Heart left ventricle (tissue), 16 donors: ENCODE measurements at regions not wholly inside any gene's neighbourhood (a gene's known extent, or its start where the extent isn't known, plus 50 kb on each side); places are given as distances from the start of the nearest gene placed in this dataset.

Source experiments
- ATAC-seq, 4 donors: fragments of 200-7000 bp; cut with Tn5 transposase; one replicate each; pipeline ENCODE4 v1.9.1; 2020 to 2022; ENCODE audit warnings: moderate library complexity in 4 of 4, mild to moderate bottlenecking in 3 of 4, moderate number of reproducible peaks in 1 of 4
- DNase-seq, 5 donors: peaks; one replicate each; pipeline ENCODE4 v3.0.0-alpha.2; 2020
- H3K27ac ChIP-seq, 12 donors: fragments of 200-600 bp; sonication (generic) in 4 of 12; one replicate each; pipeline versions ENCODE4 v1.5.0 to v1.8.0; 2016 to 2022; ENCODE audit warnings: mild to moderate bottlenecking in 2 of 12
- H3K27me3 ChIP-seq, 9 donors: fragments of 200-600 bp; sonication (generic) in 2 of 9; one replicate each; pipeline versions ENCODE4 v1.5.1 to v1.8.0; 2016 to 2022; ENCODE audit warnings: mild to moderate bottlenecking in 3 of 9
- H3K36me3 ChIP-seq, 9 donors: fragments of 200-600 bp; sonication (generic) in 2 of 9; one replicate each; pipeline versions ENCODE4 v1.5.0 to v1.8.0; 2018 to 2022; ENCODE audit warnings: mild to moderate bottlenecking in 2 of 9
- H3K4me1 ChIP-seq, 12 donors: fragments of 200-600 bp; sonication (generic) in 4 of 12; one replicate each; pipeline versions ENCODE4 v1.5.0 to v1.8.0; 2016 to 2022; ENCODE audit warnings: mild to moderate bottlenecking in 3 of 12
- H3K4me3 ChIP-seq, 12 donors: fragments of 200-600 bp; sonication (generic) in 4 of 12; one replicate each; pipeline versions ENCODE4 v1.5.0 to v1.8.0; 2017 to 2022; ENCODE audit warnings: mild to moderate bottlenecking in 9 of 12, moderate library complexity in 4 of 12
- H3K9me3 ChIP-seq, 12 donors: fragments of 200-600 bp; sonication (generic) in 4 of 12; one replicate each; pipeline versions ENCODE4 v1.5.0 to v1.8.0; 2016 to 2022; ENCODE audit warnings: mild to moderate bottlenecking in 1 of 12
- CTCF ChIP-seq, 12 donors: fragments of 200-600 bp; sonication (generic) in 4 of 12; IDR thresholded peaks; one replicate each; pipeline versions ENCODE4 v1.5.0 to v1.8.0; 2018 to 2022; ENCODE audit warnings: antibody characterized with exemption in 12 of 12, mild to moderate bottlenecking in 5 of 12
- POLR2A ChIP-seq, 2 donors: fragments of 450-650 bp; IDR thresholded peaks; one replicate each; pipeline ENCODE4 v1.6.1; 2017; ENCODE audit warnings: antibody characterized with exemption in 2 of 2, mild to moderate bottlenecking in 2 of 2, moderate library complexity in 2 of 2
- WGBS, 4 donors: extraction: QIAGEN DNeasy Blood & Tissue Kit in 2 of 4; methylation state at CpG; one replicate each; pipeline versions ENCODE4 v1.1.5 to v1.1.7; 2013 to 2018; 5-methylcytosine and 5-hydroxymethylcytosine counted together
- intact Hi-C, 10 donors: fragments of 100-400 bp; cut with DNase I; formaldehyde crosslinking; loops; one replicate each; pipeline versions ENCODE4 v1.11.1 to v1.14.2; 2022
- donor health status: ischemic (EF 13 %, LVEDD 7.1; RV severe dilation, severe dysfunction).
- donor health status: healthy with polysubstance abuse.
- donor health status: DM: no; HTN: yes; CAD: no.
- donor health status: DM: no; HTN: no; CAD: no.
- donor health status: ischemic (EF 25% LVEDD 6.9; RV normal size, moderate dysfunction).
- donor health status: ischemic (EF 25% LVEDD 5.7; RV mildly dilated, moderate dysfunction).
- donor health status: healthy.
- donor health status: DM: yes; HTN: yes; CAD: no.
- donor health status: ischemic (EF 35%, LVEDD 5.7; RV mildly dilated, moderate dysfunction).
- donor health status: nonischemic (EF 11% LVEDD 7.7; RV severe dilation, severe dysfunction).
- donor health status: DM: yes; HTN: yes; CAD: no.
- donor health status: PGD.
- donor health status: ischemic (EF 29% LVEDD 5.4; RV normal size, mild dysfunction).
- donor health status: nonischemic (EF 23%, LVEDD 6.1; RV moderate dilation, normal function).

- intact Hi-C loops: no loop called here
- 55 to 77% (median 68%) methylated on average over 2 of the region's 2 CpGs for WGBS, 4 donors
- DNase-seq (no peak), ATAC-seq (no peak)
- no peak overlapping the region for H3K4me3 ChIP-seq
- TF ChIP-seq POLR2A (IDR thresholded peaks at IDR 0.05) (no peak), CTCF (IDR thresholded peaks at IDR 0.05) (no peak)
- no peaks in the 10 kb centered on the region for H3K36me3 ChIP-seq
- H3K4me1 ChIP-seq: no peaks in the 10 kb centered on the region
- no peak overlapping the region for H3K27ac ChIP-seq
- peaks cover 0 to 39% (median 23%) of the 10 kb centered on the region in 12 donors for H3K9me3 ChIP-seq
- no peaks in the 10 kb centered on the region for H3K27me3 ChIP-seq
Measured at GRCh38 chr16:61596655-61597054, 439.6 kb downstream of the CDH8 start.

GRCh38 chr16:61595605-61596004 lies 440.6 kb downstream of the CDH8 start:
- no peak for TF ChIP-seq POLR2A (IDR thresholded peaks at IDR 0.05)
- no peak for TF ChIP-seq CTCF (IDR thresholded peaks at IDR 0.05)
- no peak overlapping the region for H3K4me3 ChIP-seq
- intact Hi-C loops: no loop called here
- 57 to 63% (median 60%) methylated on average over 3 of the region's 3 CpGs for WGBS, 4 donors
- ATAC-seq (no peak), DNase-seq (no peak)
- H3K27ac ChIP-seq: no peak overlapping the region
- H3K4me1 ChIP-seq: no peaks in the 10 kb centered on the region
- H3K27me3 ChIP-seq: no peaks in the 10 kb centered on the region
- H3K9me3 ChIP-seq: peaks cover 0 to 39% (median 23%) of the 10 kb centered on the region in 12 donors
- no peaks in the 10 kb centered on the region for H3K36me3 ChIP-seq

GRCh38 chr16:61590577-61590976 lies 445.7 kb downstream of the CDH8 start:
- WGBS, 4 donors: 57 to 83% (median 72%) methylated on average over 1 of the region's 1 CpG
- TF ChIP-seq CTCF (IDR thresholded peaks at IDR 0.05): no peak
- TF ChIP-seq POLR2A (IDR thresholded peaks at IDR 0.05): no peak
- H3K36me3 ChIP-seq: no peaks in the 10 kb centered on the region
- DNase-seq: no peak
- H3K27me3 ChIP-seq: no peaks in the 10 kb centered on the region
- no peak overlapping the region for H3K27ac ChIP-seq
- no peak overlapping the region for H3K4me3 ChIP-seq
- intact Hi-C loops: no loop called here
- no peak for ATAC-seq
- H3K4me1 ChIP-seq: no peaks in the 10 kb centered on the region
- H3K9me3 ChIP-seq: peaks cover 0 to 38% (median 22%) of the 10 kb centered on the region in 12 donors

GRCh38 chr16:61587526-61587925 lies 448.7 kb downstream of the CDH8 start:
- no peak for TF ChIP-seq CTCF (IDR thresholded peaks at IDR 0.05)
- DNase-seq (no peak), ATAC-seq (no peak)
- Histone ChIP-seq H3K27ac (no peak overlapping the region), H3K27me3 (no peaks in the 10 kb centered on the region), H3K36me3 (no peaks in the 10 kb centered on the region), H3K4me1 (no peaks in the 10 kb centered on the region), H3K4me3 (no peak overlapping the region), H3K9me3 (peaks cover 0 to 13% (median 2%) of the 10 kb centered on the region in 12 donors)
- 40 to 49% (median 44%) methylated on average over 2 of the region's 2 CpGs for WGBS, 4 donors
- intact Hi-C loops: no loop called here
